Hippocampal formation (tissue), 2 donors: ENCODE measurements at regions not wholly inside any gene's neighbourhood (a gene's known extent, or its start where the extent isn't known, plus 50 kb on each side); places are given as distances from the start of the nearest gene placed in this dataset.

Experiments
- DNase-seq, 2 donors: peaks; one replicate each; lab custom pipeline; 2025; lab: John Stamatoyannopoulos, UW

- no peak for DNase-seq
Measured at GRCh38 chr5:54769746-54770145, 215.6 kb downstream of the ESM1 start.

GRCh38 chr5:54769072-54769471 lies 216.3 kb downstream of the ESM1 start:
- DNase-seq = no peak

GRCh38 chr5:54766748-54767147 lies 218.6 kb downstream of the ESM1 start:
- no peak for DNase-seq

GRCh38 chr5:54765165-54766028 lies 220.0 kb downstream of the ESM1 start:
- DNase-seq = no peak

- DNase-seq = no peak
Measured at GRCh38 chr5:54764102-54765090, 221.0 kb downstream of the ESM1 start.

- DNase-seq = no peak
Measured at GRCh38 chr5:54761213-54761701, 224.1 kb downstream of the ESM1 start.

GRCh38 chr5:54760182-54760935 lies 225.0 kb downstream of the ESM1 start:
- no peak for DNase-seq

- DNase-seq = no peak
Measured at GRCh38 chr5:54758038-54758437, 227.4 kb downstream of the ESM1 start.

GRCh38 chr5:54757541-54757940 lies 227.9 kb downstream of the ESM1 start:
- DNase-seq = peak in 1 of 2 donors; percentile 23

GRCh38 chr5:54756796-54757402 lies 228.5 kb downstream of the ESM1 start:
- no peak for DNase-seq

GRCh38 chr5:54756301-54756700 lies 229.1 kb downstream of the ESM1 start:
- no peak for DNase-seq

GRCh38 chr5:54754878-54755277 lies 230.5 kb downstream of the ESM1 start:
- no peak for DNase-seq

- no peak for DNase-seq
Measured at GRCh38 chr5:54754420-54754819, 231.0 kb downstream of the ESM1 start.

- DNase-seq = no peak
Measured at GRCh38 chr5:54753753-54754152, 231.6 kb downstream of the ESM1 start.

- DNase-seq = no peak
Measured at GRCh38 chr5:54753034-54753433, 232.4 kb downstream of the ESM1 start.

GRCh38 chr5:54748527-54748926 lies 231.0 kb downstream of the SNX18 start:
- DNase-seq = no peak

GRCh38 chr5:54746777-54747398 lies 229.3 kb downstream of the SNX18 start:
- DNase-seq = no peak

GRCh38 chr5:54746346-54746745 lies 228.8 kb downstream of the SNX18 start:
- no peak for DNase-seq

GRCh38 chr5:54745599-54745998 lies 228.0 kb downstream of the SNX18 start:
- no peak for DNase-seq

- peak; percentile 7 to 28 for DNase-seq
Measured at GRCh38 chr5:54743997-54744788, 226.6 kb downstream of the SNX18 start.
